HL-60 (cell line): ENCODE measurements at regions not wholly inside any gene's neighbourhood (a gene's known extent, or its start where the extent isn't known, plus 50 kb on each side); places are given as distances from the start of the nearest gene placed in this dataset.

Experiments used
- CTCF ChIP-seq: IDR thresholded peaks from one replicate; pipeline ENCODE4 v1.5.1; 2011; ENCODE audit warnings: low read length, control low read depth, inconsistent platforms; ENCODE audit not compliant: insufficient read depth
- POLR2AphosphoS5 ChIP-seq: IDR thresholded peaks from 2 replicates; pipeline ENCODE4 v1.6.1; 2012; ENCODE audit warnings: low read depth
- REST ChIP-seq: IDR thresholded peaks from 2 replicates; pipeline ENCODE4 v1.6.1; 2012; ENCODE audit warnings: low read depth; ENCODE audit not compliant: insufficient replicate concordance

GRCh38 chr18:24669015-24669414 lies 208.6 kb downstream of the HRH4 start:
- TF ChIP-seq CTCF, result no peak
- TF ChIP-seq POLR2AphosphoS5, result no peak
- TF ChIP-seq REST, result no peak
